ENCODE measurements at regions not wholly inside any gene's neighbourhood (a gene's known extent, or its start where the extent isn't known, plus 50 kb on each side); places are given as distances from the start of the nearest gene placed in this dataset.
"Not testable (repeated sequence)": the region's sequence is repeated elsewhere in the genome, so short reads cannot be mapped to it uniquely, and the experiment has no call there.

GRCh38 chr18:55763298-55763697 is 175.3 kb upstream of the TCF4 start:
- DNase-seq = peak; percentile 80

- DNase-seq = no peak
These were observed 174.4 kb upstream of the TCF4 start for GRCh38 chr18:55762424-55762823.

- peak; percentile 21 for DNase-seq
These were observed 165.8 kb upstream of the TCF4 start for GRCh38 chr18:55753643-55754263.

GRCh38 chr18:55751476-55751875 is 163.5 kb upstream of the TCF4 start:
- no peak for DNase-seq

- DNase-seq = no peak
These were observed 160.3 kb upstream of the TCF4 start for GRCh38 chr18:55748227-55748738.

- peak; percentile 31 for DNase-seq
These were observed 156.2 kb upstream of the TCF4 start for GRCh38 chr18:55744206-55744605.

GRCh38 chr18:55743736-55744135 is 155.7 kb upstream of the TCF4 start:
- DNase-seq = no peak

GRCh38 chr18:55743133-55743532 is 155.1 kb upstream of the TCF4 start:
- no peak for DNase-seq

GRCh38 chr18:55739488-55739887 is 151.5 kb upstream of the TCF4 start:
- no peak for DNase-seq

- DNase-seq = no peak
These were observed 150.6 kb upstream of the TCF4 start for GRCh38 chr18:55738483-55739114.

- no peak for DNase-seq
These were observed 149.9 kb upstream of the TCF4 start for GRCh38 chr18:55737781-55738468.

- DNase-seq = no peak
These were observed 149.3 kb upstream of the TCF4 start for GRCh38 chr18:55737266-55737665.

GRCh38 chr18:55735969-55736368 is 148.0 kb upstream of the TCF4 start:
- no peak for DNase-seq

- no peak for DNase-seq
These were observed 147.3 kb upstream of the TCF4 start for GRCh38 chr18:55735199-55735855.

- DNase-seq = peak; percentile 66
These were observed 144.5 kb upstream of the TCF4 start for GRCh38 chr18:55732227-55733106.

GRCh38 chr18:55731594-55732042 is 143.6 kb upstream of the TCF4 start:
- DNase-seq = peak; percentile 30

- DNase-seq = not testable (repeated sequence)
These were observed 133.0 kb upstream of the TCF4 start for GRCh38 chr18:55721006-55721405.

GRCh38 chr18:55713707-55714106 is 125.7 kb upstream of the TCF4 start:
- no peak for DNase-seq

GRCh38 chr18:55706898-55707297 is 118.9 kb upstream of the TCF4 start:
- DNase-seq = peak; percentile 98

- no peak for DNase-seq
These were observed 111.3 kb upstream of the TCF4 start for GRCh38 chr18:55699233-55699765.

GRCh38 chr18:55696811-55697210 is 108.8 kb upstream of the TCF4 start:
- peak; percentile 5 for DNase-seq

GRCh38 chr18:55695091-55695490 is 107.1 kb upstream of the TCF4 start:
- DNase-seq = peak; percentile 42

Data from fibroblast of skin of right biceps (primary cell).